Neuronal stem cell (in vitro differentiated cells): ENCODE measurements at regions not wholly inside any gene's neighbourhood (a gene's known extent, or its start where the extent isn't known, plus 50 kb on each side); places are given as distances from the start of the nearest gene placed in this dataset.
A peak's percentile ranks its signal among the peaks of the same experiment; 100 is the strongest.

Experiments used
- DNase-seq: peaks from one replicate; pipeline ENCODE4 v3.0.0-alpha.2; 2013; ENCODE audit warnings: low spot score
- H2AFZ ChIP-seq: one replicate; pipeline ENCODE4 v1.6.1; 2013; ENCODE audit warnings: mild to moderate bottlenecking, low read length, inconsistent platforms
- H2AK5ac ChIP-seq: 2 replicates; pipeline ENCODE4 v1.6.1; 2013; ENCODE audit warnings: low read depth, mild to moderate bottlenecking, inconsistent platforms, low read length, moderate library complexity, mixed read lengths
- H2BK120ac ChIP-seq: 2 replicates; pipeline ENCODE4 v1.6.1; 2013; ENCODE audit warnings: low read depth, mild to moderate bottlenecking, inconsistent platforms, low read length, moderate library complexity, mixed read lengths
- H2BK12ac ChIP-seq: one replicate; pipeline ENCODE4 v1.6.1; 2013; ENCODE audit warnings: low read length, inconsistent platforms
- H2BK15ac ChIP-seq: 2 replicates; pipeline ENCODE4 v1.6.1; 2013; ENCODE audit warnings: mild to moderate bottlenecking, low read length, inconsistent platforms, mixed read lengths
- H2BK5ac ChIP-seq: one replicate; pipeline ENCODE4 v1.6.1; 2013; ENCODE audit warnings: inconsistent platforms, mild to moderate bottlenecking, low read length, moderate library complexity
- H3K14ac ChIP-seq: one replicate; pipeline ENCODE4 v1.6.1; 2013; ENCODE audit warnings: low read length, inconsistent platforms
- H3K18ac ChIP-seq: 2 replicates; pipeline ENCODE4 v1.6.1; 2013; ENCODE audit warnings: low read length, inconsistent platforms
- H3K23ac ChIP-seq: 2 replicates; pipeline ENCODE4 v1.6.1; 2013; ENCODE audit warnings: low read depth, mild to moderate bottlenecking, mixed read lengths, low read length, inconsistent platforms; ENCODE audit not compliant: poor library complexity
- H3K27ac ChIP-seq: replicated peaks from 3 replicates; pipeline ENCODE4 v1.5.1; 2013; ENCODE audit warnings: low read length, inconsistent platforms
- H3K27me3 ChIP-seq, 3 experiments: 2 replicates each; pipeline ENCODE4 v1.6.1; 2013; ENCODE audit warnings: low read length in 3 of 3, mild to moderate bottlenecking in 2 of 3, inconsistent platforms in 1 of 3, low read depth in 1 of 3, mixed read lengths in 1 of 3, moderate library complexity in 1 of 3; ENCODE audit not compliant: control insufficient read depth in 3 of 3, insufficient read depth in 3 of 3
- H3K36me3 ChIP-seq, 2 donors: replicated peaks in 1 of 2; 2 replicates each; pipeline ENCODE4 v1.6.1; 2013; ENCODE audit warnings: low read length in 2 of 2; ENCODE audit not compliant: control insufficient read depth in 2 of 2, insufficient read depth in 2 of 2
- H3K4ac ChIP-seq: 2 replicates; pipeline ENCODE4 v1.6.1; 2013; ENCODE audit warnings: inconsistent platforms, mild to moderate bottlenecking, low read length, moderate library complexity
- H3K4me1 ChIP-seq, 2 donors: 1 replicate in 1 of 2; 2 replicates in 1 of 2; pipeline ENCODE4 v1.6.1; 2013; ENCODE audit warnings: low read length in 2 of 2, low read depth in 1 of 2; ENCODE audit not compliant: control insufficient read depth in 2 of 2, insufficient read depth in 1 of 2
- H3K4me2 ChIP-seq: one replicate; pipeline ENCODE4 v1.6.1; 2013; ENCODE audit warnings: mild to moderate bottlenecking, low read length, inconsistent platforms; ENCODE audit not compliant: insufficient read depth, poor library complexity, severe bottlenecking
- H3K4me3 ChIP-seq, 2 donors: 2 replicates each; pipeline ENCODE4 v1.5.1; 2013; ENCODE audit warnings: low read length in 2 of 2, mild to moderate bottlenecking in 2 of 2, inconsistent platforms in 1 of 2, moderate library complexity in 1 of 2
- H3K79me1 ChIP-seq: one replicate; pipeline ENCODE4 v1.6.1; 2013; ENCODE audit warnings: low read depth, mild to moderate bottlenecking, inconsistent platforms, low read length, moderate library complexity
- H3K9ac ChIP-seq: one replicate; pipeline ENCODE4 v1.6.1; 2013; ENCODE audit warnings: mild to moderate bottlenecking, low read depth, low read length, inconsistent platforms; ENCODE audit not compliant: poor library complexity
- H3K9me3 ChIP-seq, 2 donors: replicated peaks in 1 of 2; 2 replicates each; pipeline versions ENCODE3 to v1.6.1; 2013; ENCODE audit warnings: low read length in 2 of 2, mild to moderate bottlenecking in 2 of 2, inconsistent platforms in 1 of 2, low read depth in 1 of 2, mixed read lengths in 1 of 2, moderate library complexity in 1 of 2; ENCODE audit not compliant: control insufficient read depth in 2 of 2, insufficient read depth in 1 of 2
- H4K8ac ChIP-seq: one replicate; pipeline ENCODE4 v1.6.1; 2013; ENCODE audit warnings: low read depth, mild to moderate bottlenecking, inconsistent platforms, low read length, moderate library complexity
- H4K91ac ChIP-seq: one replicate; pipeline ENCODE4 v1.6.1; 2013; ENCODE audit warnings: low read length, low read depth, mild to moderate bottlenecking, inconsistent platforms; ENCODE audit not compliant: poor library complexity
- WGBS, 2 donors: extraction: QIAGEN DNeasy Blood & Tissue Kit; methylation state at CpG; one replicate each; pipeline ENCODE4 v1.1.7; 2013; ENCODE audit warnings: missing lambda C conversion rate in 2 of 2, mixed read lengths in 1 of 2; ENCODE audit not compliant: insufficient read length in 2 of 2, insufficient replicate concordance in 1 of 2; ENCODE audit errors: extremely low coverage in 2 of 2; 5-methylcytosine and 5-hydroxymethylcytosine counted together

- no peak for DNase-seq
- Histone ChIP-seq H2BK12ac (no peak overlapping the region), H3K36me3 (no peaks in the 10 kb centered on the region), H4K8ac (no peak overlapping the region), H3K9me3 (no peaks in the 10 kb centered on the region), H4K91ac (no peak overlapping the region), H3K4me2 (no peak overlapping the region), H3K4me1 (no peaks in the 10 kb centered on the region), H3K23ac (no peak overlapping the region), H3K9ac (no peak overlapping the region), H3K27ac (no peak overlapping the region), H3K14ac (no peak overlapping the region), H2AFZ (no peak overlapping the region), H2BK15ac (no peak overlapping the region), H3K4me3 (no peak overlapping the region), H3K4ac (no peak overlapping the region), H2BK120ac (no peak overlapping the region), H3K79me1 (no peaks in the 10 kb centered on the region), H2AK5ac (no peak overlapping the region), H3K18ac (peak overlapping the region; percentile 44), H3K27me3 (no peaks in the 10 kb centered on the region), H2BK5ac (no peak overlapping the region)
- WGBS, 2 donors = no CpG with 5 or more reads among the region's 13 CpGs
Observed at GRCh38 chr18:70659036-70659925, 370.4 kb downstream of the SOCS6 start.

GRCh38 chr18:70653671-70654070 is 364.8 kb downstream of the SOCS6 start:
- H3K18ac ChIP-seq = no peak overlapping the region
- no peaks in the 10 kb centered on the region for H3K27me3 ChIP-seq
- no peaks in the 10 kb centered on the region for H3K4me1 ChIP-seq
- H3K4me2 ChIP-seq = no peak overlapping the region
- DNase-seq = no peak
- H3K79me1 ChIP-seq = no peaks in the 10 kb centered on the region
- H2AFZ ChIP-seq = no peak overlapping the region
- no peak overlapping the region for H3K14ac ChIP-seq
- H3K4me3 ChIP-seq = no peak overlapping the region
- H2BK120ac ChIP-seq = no peak overlapping the region
- H3K23ac ChIP-seq = no peak overlapping the region
- no peak overlapping the region for H2BK12ac ChIP-seq
- H3K27ac ChIP-seq = no peak overlapping the region
- no peaks in the 10 kb centered on the region for H3K36me3 ChIP-seq
- no peak overlapping the region for H3K9ac ChIP-seq
- H3K4ac ChIP-seq = no peak overlapping the region
- no peak overlapping the region for H2BK15ac ChIP-seq
- H4K8ac ChIP-seq = no peak overlapping the region
- no peaks in the 10 kb centered on the region for H3K9me3 ChIP-seq
- H2BK5ac ChIP-seq = no peak overlapping the region
- H2AK5ac ChIP-seq = no peak overlapping the region
- H4K91ac ChIP-seq = no peak overlapping the region

GRCh38 chr18:70650878-70651277 is 362.0 kb downstream of the SOCS6 start:
- Histone ChIP-seq H3K4ac (no peak overlapping the region), H3K27me3 (no peaks in the 10 kb centered on the region), H3K27ac (no peak overlapping the region), H3K79me1 (no peaks in the 10 kb centered on the region), H3K23ac (no peak overlapping the region), H2BK12ac (no peak overlapping the region), H3K9ac (no peak overlapping the region), H3K36me3 (no peaks in the 10 kb centered on the region), H3K14ac (no peak overlapping the region), H3K9me3 (no peaks in the 10 kb centered on the region), H3K18ac (no peak overlapping the region), H4K8ac (no peak overlapping the region), H2BK15ac (no peak overlapping the region), H2AFZ (no peak overlapping the region), H3K4me3 (no peak overlapping the region), H4K91ac (no peak overlapping the region), H2BK120ac (no peak overlapping the region), H3K4me2 (no peak overlapping the region), H3K4me1 (no peaks in the 10 kb centered on the region), H2BK5ac (no peak overlapping the region), H2AK5ac (no peak overlapping the region)
- no peak for DNase-seq
- no CpG with 5 or more reads among the region's 2 CpGs for WGBS, 2 donors

GRCh38 chr18:70649683-70650082 is 360.8 kb downstream of the SOCS6 start:
- H3K4me2 ChIP-seq = no peak overlapping the region
- H3K36me3 ChIP-seq = no peaks in the 10 kb centered on the region
- no peaks in the 10 kb centered on the region for H3K27me3 ChIP-seq
- H2AK5ac ChIP-seq = no peak overlapping the region
- no peak overlapping the region for H3K14ac ChIP-seq
- no peak overlapping the region for H4K91ac ChIP-seq
- H2AFZ ChIP-seq = no peak overlapping the region
- no peaks in the 10 kb centered on the region for H3K9me3 ChIP-seq
- no peak overlapping the region for H2BK12ac ChIP-seq
- H3K4me3 ChIP-seq = no peak overlapping the region
- H2BK120ac ChIP-seq = no peak overlapping the region
- no peak overlapping the region for H2BK5ac ChIP-seq
- H3K79me1 ChIP-seq = no peaks in the 10 kb centered on the region
- H3K27ac ChIP-seq = no peak overlapping the region
- no peak overlapping the region for H4K8ac ChIP-seq
- no peak overlapping the region for H3K18ac ChIP-seq
- DNase-seq = no peak
- no CpG with 5 or more reads among the region's 7 CpGs for WGBS, 2 donors
- H2BK15ac ChIP-seq = no peak overlapping the region
- H3K4me1 ChIP-seq = no peaks in the 10 kb centered on the region
- H3K23ac ChIP-seq = no peak overlapping the region
- H3K9ac ChIP-seq = no peak overlapping the region
- no peak overlapping the region for H3K4ac ChIP-seq
